NB4 (cell line): ENCODE measurements at regions not wholly inside any gene's neighbourhood (a gene's known extent, or its start where the extent isn't known, plus 50 kb on each side); places are given as distances from the start of the nearest gene placed in this dataset.

Experiments
- DNase-seq: peaks from one replicate; pipeline ENCODE4 v3.0.0; 2010; ENCODE audit warnings: low read depth
- H3K4me3 ChIP-seq: one replicate; pipeline ENCODE4 v1.5.1; 2011; ENCODE audit warnings: mild to moderate bottlenecking, low read depth, low read length, moderate library complexity
- MYC ChIP-seq: IDR thresholded peaks from 2 replicates; pipeline ENCODE4 v1.6.1; 2011; ENCODE audit warnings: low read depth, low read length
- POLR2A ChIP-seq: IDR thresholded peaks from 2 replicates; pipeline ENCODE4 v1.6.1; 2011; ENCODE audit warnings: mild to moderate bottlenecking; ENCODE audit not compliant: insufficient read length; ENCODE audit errors: extremely low read depth
- TF ChIP-seq, protein P1 (sequence below): IDR thresholded peaks from 2 replicates; pipeline ENCODE4 v1.6.1; 2011; ENCODE audit warnings: low read depth, low read length
- TF ChIP-seq, protein P2 (sequence below): IDR thresholded peaks from one replicate; pipeline ENCODE4 v1.5.1; 2012; ENCODE audit warnings: low read depth, low read length

DNA sequence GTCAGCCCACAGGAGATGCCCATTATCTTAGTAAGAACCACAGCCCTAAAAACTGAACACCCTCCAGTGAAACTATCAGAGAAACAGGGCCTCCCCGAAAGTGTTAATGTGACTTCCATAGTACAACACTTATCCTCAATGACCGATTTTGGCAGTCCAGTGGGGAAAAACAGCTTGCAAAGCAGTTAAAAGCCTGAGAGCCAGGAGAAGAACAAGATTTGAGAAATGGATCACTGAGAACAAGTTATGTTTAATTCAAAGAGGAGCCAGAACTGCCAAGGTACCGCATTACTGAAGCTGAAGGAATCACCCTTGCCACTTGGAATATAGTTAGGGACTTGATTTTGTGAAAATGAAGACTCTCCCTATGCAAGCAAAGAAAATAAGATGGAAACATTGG is 236.9 kb downstream of the QKI start:
- no peak overlapping the region for H3K4me3 ChIP-seq
- DNase-seq: no peak
- TF ChIP-seq MYC (no peak), POLR2A (no peak)
- TF ChIP-seq, protein P1, sequence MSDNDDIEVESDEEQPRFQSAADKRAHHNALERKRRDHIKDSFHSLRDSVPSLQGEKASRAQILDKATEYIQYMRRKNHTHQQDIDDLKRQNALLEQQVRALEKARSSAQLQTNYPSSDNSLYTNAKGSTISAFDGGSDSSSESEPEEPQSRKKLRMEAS: no peak
- TF ChIP-seq, protein P2, sequence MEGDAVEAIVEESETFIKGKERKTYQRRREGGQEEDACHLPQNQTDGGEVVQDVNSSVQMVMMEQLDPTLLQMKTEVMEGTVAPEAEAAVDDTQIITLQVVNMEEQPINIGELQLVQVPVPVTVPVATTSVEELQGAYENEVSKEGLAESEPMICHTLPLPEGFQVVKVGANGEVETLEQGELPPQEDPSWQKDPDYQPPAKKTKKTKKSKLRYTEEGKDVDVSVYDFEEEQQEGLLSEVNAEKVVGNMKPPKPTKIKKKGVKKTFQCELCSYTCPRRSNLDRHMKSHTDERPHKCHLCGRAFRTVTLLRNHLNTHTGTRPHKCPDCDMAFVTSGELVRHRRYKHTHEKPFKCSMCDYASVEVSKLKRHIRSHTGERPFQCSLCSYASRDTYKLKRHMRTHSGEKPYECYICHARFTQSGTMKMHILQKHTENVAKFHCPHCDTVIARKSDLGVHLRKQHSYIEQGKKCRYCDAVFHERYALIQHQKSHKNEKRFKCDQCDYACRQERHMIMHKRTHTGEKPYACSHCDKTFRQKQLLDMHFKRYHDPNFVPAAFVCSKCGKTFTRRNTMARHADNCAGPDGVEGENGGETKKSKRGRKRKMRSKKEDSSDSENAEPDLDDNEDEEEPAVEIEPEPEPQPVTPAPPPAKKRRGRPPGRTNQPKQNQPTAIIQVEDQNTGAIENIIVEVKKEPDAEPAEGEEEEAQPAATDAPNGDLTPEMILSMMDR: no peak

DNA sequence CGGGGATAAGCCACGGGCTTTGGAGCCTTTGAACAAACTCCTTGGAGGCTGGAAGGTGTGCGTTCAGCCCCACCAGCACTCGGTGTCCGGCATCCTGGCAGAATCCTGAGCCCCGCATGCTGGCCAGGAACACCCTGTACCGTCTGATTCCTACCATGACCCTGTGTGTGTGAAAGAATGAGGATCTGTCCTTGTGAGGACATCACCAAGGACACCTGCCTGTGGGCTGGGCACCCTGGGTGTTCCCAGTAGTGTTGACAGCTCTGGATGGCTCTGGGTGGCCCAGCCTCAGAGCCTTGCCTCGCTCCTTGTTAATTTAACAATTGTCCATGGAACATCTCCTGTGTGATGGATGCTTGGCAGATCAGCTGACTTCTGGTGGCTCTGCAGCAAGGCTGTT is 234.3 kb downstream of the QKI start:
- TF ChIP-seq POLR2A (no peak), MYC (no peak)
- TF ChIP-seq, protein P1: no peak
- TF ChIP-seq, protein P2: no peak
- no peak overlapping the region for H3K4me3 ChIP-seq
- DNase-seq: no peak

DNA sequence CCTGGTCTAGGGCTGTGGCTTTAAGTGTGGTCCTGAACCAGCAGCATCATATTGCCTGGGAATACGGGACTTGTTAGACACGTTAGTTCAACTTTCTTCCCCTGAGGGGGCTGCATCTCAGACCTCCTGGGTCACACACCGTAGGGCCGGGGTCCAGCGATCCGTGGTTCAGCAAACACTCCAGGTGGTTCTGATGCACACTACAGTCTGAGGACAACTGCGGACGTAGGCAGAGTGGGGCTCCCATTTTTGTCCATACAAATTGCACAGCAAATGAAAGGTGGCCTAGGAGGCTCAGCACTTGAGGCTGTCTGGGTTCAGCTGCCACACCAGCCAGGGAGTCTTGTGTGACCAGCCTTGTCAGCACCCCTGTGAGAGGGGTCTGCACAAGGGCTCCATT is 233.1 kb downstream of the QKI start:
- TF ChIP-seq, protein P1: no peak
- DNase-seq: no peak

DNA sequence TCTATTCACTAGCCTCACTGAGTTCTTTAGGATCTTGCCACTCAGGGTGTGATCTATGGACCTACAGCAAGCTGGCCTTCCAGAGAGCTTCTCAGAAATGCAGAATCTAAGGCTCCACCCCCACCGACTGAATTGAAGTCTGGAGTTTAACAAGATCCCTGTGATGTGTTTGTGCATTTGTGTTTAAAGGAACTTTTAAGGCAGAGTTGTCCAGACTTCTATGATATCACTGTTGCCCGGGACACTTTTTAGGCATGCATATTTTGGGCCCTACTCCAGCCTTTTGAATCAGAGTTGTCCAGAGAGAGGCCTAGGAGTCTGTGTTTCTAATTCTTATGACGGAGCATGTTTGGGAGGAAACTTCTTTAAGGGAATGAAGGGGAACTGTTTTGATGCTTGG is 232.3 kb downstream of the QKI start:
- no peak for DNase-seq
- TF ChIP-seq, protein P2: no peak
- TF ChIP-seq, protein P1: no peak
- TF ChIP-seq MYC (no peak), POLR2A (no peak)
- no peak overlapping the region for H3K4me3 ChIP-seq

More for the DNA sequence above, 233.1 kb downstream of the QKI start:
- H3K4me3 ChIP-seq: no peak overlapping the region

DNA sequence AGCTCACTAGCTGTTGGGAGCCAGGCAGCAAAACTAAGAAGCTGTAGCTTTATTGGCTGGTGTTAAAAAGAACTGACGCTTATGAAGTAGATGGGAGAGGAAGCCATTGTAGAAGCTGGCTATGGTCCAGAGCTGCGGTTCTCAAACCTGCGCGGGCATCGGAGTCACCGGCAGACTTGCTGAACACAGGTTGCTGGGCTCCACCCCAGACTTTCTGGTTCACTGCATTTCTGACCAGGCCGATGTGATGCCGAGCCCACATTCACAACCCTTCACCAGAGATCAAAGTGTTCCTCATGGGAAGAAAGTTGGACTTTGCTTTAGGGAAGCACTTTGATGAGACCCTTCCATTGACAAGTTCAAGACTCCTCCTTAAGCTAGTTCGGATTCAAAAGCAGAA is 231.6 kb downstream of the QKI start:
- no peak for TF ChIP-seq MYC
- TF ChIP-seq POLR2A: no peak
- TF ChIP-seq, protein P2: no peak
- TF ChIP-seq, protein P1: no peak
- DNase-seq: no peak
- H3K4me3 ChIP-seq: no peak overlapping the region

DNA sequence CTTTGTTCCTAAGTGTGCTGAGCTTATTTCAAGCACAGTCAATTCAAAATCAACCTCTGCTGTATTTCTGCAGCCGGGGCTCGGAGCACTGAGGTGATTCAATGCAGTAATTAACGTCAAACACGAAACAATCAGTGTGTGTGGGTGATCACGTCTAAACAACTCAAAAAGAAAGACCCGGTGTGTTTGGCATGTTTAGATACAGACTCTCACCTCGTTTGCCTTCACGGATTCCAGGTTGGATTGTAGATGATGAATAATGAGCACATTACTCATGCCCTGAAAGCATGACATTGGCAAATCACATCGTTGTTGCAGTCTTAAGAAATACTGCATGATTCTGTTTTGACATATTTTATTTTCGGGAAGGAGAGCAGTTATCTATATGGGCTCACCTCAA is 231.0 kb downstream of the QKI start:
- H3K4me3 ChIP-seq: no peak overlapping the region
- DNase-seq: no peak
- no peak for TF ChIP-seq MYC
- TF ChIP-seq, protein P1: no peak
- TF ChIP-seq, protein P2: no peak
- TF ChIP-seq POLR2A: no peak
